Astrocyte of the hippocampus (primary cell): ENCODE measurements at regions not wholly inside any gene's neighbourhood (a gene's known extent, or its start where the extent isn't known, plus 50 kb on each side); places are given as distances from the start of the nearest gene placed in this dataset.
"Not testable (repeated sequence)": the region's sequence is repeated elsewhere in the genome, so short reads cannot be mapped to it uniquely, and the experiment has no call there.

Experiments
- DNase-seq: peaks from one replicate; pipeline ENCODE4 v3.0.0; 2011; ENCODE audit warnings: low read depth, low spot score

DNA sequence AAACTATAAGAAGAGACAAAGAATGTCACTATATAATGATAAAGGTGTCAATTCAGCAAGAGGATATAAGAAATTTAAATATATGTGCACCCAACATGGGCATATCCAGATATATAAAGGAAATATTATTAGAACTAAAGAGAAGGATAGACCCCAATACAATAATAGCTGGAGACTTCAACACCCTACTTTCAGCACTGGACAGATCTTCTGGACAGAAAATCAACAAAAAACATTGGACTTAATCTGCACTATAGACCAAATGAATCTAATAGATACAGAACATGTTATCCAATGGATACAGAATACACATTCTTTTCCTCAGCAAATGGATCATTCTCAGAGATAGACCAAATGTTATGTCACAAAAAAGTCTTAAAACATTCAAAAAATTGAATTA is 327.7 kb downstream of the PPP1R2C start:
- no peak for DNase-seq

- DNase-seq = no peak
Observed at GRCh38 chrX:42443267-42443666, 334.7 kb downstream of the PPP1R2C start.

DNA sequence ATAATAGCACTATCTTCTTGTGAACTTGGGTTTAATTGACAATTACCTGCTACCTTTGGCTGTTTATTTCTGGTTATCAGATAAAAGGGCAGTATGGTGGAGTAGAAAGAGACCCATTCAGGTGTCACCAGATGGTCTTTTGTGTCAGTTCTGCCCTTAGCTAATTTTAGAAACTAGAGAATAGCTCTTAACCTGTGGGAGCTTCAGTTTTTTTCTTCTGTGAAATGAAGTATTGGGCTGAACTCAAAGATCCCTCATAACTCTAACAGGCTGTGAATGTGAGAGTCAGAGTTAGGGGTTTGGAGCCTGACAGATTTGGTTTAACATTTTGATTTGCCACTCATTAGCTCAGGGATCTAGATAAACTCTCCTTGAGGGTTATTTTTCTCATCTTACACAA is 335.2 kb downstream of the PPP1R2C start:
- DNase-seq = no peak

- no peak for DNase-seq
Observed at GRCh38 chrX:42437211-42437610, 340.8 kb downstream of the PPP1R2C start.

DNA sequence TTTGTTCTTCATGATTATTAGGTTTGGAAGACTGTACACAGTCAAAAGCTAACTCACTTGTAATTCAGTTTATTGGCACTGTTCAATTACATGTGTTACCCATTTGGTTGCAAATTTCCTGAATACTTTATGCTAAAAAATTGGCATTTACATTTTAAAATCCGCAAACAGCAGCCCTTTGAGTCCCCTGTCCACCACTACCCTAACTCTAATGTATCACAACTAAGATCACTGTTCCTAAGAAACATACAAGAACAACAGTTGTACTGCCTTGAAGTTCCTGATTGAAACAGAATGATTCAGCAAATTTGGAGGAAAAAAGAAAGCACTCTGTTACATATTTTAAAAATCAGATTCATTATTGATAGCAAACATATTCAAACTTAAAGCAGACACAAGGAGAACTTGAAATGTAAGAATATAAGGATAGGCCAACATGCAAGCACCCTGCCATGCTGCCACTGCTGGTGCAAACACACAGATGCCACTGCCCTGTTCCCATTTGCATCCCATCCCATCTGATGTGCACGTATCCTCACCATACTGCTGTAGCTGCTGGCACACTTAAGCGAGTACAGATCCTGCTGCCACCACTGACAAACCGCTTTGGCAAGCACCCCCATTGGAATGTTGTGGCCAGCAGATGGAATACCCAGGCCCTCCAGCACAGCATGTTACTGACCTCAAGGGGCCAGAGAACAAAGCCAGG is 343.4 kb downstream of the PPP1R2C start:
- no peak for DNase-seq

DNA sequence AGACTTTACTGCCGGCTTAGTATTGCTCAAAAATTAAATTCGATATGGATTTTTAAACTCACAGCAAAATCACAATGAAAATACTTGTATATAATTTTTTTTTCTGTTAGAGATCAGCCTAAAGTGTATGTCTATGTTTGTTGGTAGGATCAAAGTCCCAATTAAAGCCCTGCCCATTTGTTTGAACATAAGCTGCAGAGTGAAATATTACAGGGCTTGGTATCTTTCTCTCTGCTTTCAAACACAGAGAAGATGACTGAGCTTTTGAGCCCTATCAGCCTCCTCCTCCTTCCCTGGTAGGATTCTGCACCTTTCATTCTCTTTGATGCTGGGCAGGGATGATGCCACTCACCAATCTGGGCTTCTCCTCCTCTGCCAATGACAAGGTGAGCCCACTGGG is 345.4 kb downstream of the PPP1R2C start:
- no peak for DNase-seq

GRCh38 chrX:42422961-42423360 is 355.0 kb downstream of the PPP1R2C start:
- DNase-seq = no peak

DNA sequence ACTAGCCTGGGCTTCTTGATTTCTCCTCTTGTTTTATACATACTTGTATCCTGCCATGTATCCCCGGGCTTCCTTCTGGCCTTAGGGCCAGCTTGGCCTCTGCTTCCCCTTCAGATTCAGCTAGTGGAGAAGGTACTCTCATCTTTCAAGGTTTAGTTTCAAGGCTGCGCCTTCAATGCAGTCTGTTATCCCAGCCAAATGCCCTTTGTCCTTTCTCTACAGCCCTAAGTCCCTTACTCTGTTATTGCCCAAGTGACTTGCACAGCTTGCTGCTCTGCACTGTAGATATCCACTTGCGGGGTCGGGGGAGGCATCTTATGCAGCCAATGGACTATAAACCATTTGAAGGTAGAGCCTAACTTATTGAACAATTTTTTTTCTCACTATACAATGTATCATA is 357.5 kb downstream of the PPP1R2C start:
- no peak for DNase-seq

DNA sequence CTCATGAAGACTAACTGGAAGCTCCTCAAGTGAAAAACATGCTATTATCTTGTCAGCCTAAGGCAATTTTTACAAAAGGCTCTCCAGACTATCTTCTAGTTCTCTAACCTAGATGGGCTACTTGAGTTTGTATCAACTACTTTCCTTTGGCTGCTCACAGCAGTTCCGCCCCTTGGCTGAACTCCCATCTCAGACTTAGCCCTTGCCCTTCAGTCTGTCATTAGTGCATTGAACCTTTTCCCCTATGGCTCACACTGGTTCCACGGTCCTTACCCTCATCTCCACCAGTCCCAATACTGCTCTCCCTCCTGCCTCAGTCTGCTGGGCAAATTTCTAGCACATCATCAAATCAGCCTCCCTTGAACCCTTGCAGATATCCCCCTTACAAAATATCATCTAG is 362.3 kb downstream of the PPP1R2C start:
- DNase-seq = no peak

DNA sequence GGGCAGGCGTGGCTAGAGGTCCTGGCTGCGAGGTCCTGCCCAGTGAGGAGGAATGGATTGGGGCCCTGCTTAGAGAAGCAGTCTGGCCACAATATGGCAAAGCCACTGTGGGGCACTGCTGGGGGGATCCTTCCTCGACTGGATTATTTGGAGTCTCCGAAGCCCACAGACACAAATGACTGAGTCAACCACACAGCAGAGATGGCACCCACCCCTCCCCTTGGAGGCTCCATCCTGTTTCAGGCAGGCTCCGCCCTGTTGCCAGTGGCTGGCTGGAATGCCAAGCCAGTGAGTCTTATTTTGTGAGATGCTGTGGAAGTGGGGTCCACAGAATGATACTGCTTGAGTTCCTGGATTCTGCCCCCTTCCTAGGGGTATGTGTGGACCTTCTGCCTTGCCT is 363.9 kb downstream of the PPP1R2C start:
- no peak for DNase-seq

DNA sequence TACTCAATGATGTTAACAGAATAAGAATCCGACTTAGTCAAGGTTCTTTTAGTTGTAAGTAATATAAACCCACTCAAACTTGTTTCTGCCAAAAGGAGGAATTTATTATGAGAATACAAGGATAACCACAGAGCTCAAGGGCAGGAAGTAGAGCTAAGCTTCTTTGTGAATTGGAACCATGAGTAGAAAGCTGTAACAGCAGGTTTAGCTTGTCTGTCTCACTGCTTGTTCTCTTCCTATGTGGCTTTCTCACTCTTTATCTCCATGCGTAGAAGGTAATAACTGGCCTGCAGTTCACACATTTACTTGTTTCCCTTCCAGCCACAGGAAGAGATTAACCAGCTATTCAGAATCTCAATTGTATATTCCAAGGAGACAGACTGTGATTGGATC is 378.3 kb downstream of the PPP1R2C start:
- no peak for DNase-seq

DNA sequence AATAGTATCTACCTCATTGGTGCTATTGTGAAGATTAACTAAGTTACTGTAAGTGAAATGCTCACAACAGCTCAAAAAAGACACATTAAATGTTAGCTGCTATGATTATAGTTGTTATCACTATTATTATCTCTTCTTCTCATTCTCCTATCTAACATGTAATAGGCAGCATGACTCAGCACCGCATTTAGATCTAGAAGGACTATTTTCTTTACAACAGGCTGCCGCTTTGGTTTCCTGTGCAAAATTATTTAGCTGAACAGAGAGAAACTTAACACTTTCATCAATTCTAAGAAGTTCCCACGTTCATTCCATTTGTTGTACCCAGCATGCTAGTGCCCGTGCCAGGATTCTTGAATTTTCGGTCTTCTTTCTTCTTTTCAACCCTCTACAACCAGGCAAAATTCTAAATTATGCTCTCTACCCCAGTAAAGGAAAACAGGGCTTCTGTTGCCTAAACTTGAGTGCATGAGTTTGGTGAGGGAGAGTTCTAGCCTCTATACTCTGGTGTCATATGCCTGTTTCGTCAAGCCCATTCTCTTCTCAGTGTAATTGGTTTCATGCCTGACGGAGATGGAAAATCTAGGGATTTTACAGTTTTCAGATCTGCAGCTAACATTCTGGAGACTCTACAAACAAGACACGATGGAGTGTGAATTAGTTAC is 378.9 kb downstream of the PPP1R2C start:
- DNase-seq = no peak

GRCh38 chrX:42396136-42396535 is 381.8 kb downstream of the PPP1R2C start:
- DNase-seq = no peak

DNA sequence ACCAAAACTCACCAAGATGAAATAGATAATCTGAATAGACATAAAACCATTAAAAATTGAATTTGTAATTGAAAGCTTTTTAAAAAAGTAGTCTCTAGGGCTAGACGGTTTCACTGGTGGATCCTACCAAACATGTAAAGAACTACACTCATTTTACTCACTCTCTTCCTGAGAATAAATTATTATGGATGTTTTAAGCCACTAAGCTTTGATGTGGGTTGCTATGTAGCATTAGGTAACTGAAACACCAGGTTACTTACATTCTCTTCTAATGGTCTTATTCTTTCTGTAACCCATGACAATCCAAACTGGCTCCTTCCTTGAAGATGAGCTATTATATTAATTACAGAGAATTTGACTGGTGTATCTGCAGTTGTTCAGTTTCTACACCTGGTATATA is 385.1 kb downstream of the PPP1R2C start:
- no peak for DNase-seq

DNA sequence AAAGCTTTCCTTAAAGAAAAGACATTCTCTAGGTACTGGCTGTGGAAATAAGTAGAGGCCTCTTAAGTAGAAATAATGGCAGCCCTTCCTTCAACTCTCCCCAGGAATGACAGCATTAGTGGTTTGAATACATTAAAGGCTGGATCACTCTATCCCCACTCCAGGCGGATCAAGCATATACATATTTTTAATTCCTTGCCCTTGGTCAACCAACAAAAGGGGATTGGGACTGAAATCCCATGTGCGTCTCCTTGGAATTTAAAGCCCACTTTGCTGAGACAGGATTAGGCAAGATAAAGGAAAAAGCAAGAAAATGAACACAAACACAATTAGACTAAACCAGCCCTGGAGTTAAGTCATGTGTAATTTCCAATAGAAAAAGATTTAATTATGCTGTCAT is 391.3 kb downstream of the PPP1R2C start:
- no peak for DNase-seq

DNA sequence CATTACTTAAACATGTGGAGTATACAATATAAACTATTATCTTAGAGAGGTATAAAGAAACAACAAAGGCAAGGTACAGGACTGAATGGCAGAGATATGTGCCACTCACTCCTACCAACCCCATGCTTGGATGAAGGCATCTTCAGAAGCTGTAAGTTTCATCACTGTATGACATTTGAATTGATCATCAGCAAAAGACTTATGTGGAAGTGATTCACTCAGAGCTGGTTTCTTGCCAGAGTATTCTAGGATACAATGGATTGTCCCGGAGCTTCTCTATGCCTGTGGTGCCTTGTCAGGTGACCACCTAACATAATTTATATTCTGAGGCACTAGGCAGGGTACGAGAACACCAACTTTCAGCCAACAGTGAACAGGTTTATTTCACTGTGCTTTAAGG is 392.2 kb downstream of the PPP1R2C start:
- DNase-seq = no peak

- DNase-seq = peak; percentile 39
Observed at GRCh38 chrX:42384956-42385355, 393.0 kb downstream of the PPP1R2C start.

DNA sequence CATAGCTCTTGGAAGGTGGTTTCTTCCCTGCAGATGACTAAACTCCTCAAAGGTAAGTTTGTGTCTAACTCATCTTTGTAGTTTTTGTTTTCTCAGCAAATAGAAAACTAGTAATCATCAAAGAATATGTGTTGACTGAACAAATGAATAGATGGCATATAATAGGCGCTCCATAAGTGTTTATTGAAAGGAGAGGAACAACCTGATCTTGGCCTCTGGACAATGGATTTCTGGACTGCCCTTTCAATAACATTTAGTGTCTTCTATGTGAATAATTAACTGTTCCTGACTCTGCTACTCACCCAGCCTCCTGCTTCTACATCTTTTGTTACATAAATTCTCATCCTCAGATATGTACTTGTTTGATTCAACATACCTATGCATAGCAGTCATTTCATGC is 399.1 kb downstream of the PPP1R2C start:
- no peak for DNase-seq

DNA sequence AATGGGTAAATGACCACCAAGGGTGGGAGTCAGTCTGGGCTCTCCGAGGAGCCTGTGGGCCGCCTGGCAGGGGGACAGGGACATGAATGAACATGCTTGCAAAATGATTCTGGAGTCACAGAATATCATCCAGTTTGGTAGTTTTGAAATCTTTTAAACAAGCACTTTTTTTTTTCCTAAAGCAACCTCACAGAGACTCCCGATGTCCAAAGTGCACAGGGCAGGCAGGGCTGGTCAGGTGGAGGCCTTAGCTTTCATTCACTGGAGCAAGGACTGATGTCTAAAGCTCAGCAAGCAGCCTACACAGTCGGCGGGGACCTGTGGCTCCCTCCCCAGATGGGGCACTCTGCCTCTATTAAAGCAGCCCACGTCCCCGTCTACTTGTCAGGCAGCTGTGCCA is 402.9 kb downstream of the PPP1R2C start:
- no peak for DNase-seq

DNA sequence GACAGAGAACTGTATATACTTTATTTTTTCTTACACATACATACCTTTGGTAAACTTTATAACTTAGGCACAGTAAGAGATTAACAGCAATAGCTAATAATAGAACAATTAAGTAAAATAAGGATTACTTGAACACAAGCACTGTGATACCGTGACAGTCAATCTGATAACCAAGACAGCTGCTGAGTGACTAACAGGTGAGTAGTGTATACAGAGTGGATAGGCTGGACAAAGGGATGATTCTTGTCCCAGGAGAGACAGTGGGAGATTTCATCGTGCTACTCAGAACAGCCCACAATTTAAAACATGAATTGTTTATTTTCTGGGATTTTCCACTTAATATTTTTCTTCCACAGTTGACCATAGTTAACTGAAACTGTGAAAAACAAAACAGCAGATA is 411.8 kb downstream of the PPP1R2C start:
- DNase-seq = no peak

DNA sequence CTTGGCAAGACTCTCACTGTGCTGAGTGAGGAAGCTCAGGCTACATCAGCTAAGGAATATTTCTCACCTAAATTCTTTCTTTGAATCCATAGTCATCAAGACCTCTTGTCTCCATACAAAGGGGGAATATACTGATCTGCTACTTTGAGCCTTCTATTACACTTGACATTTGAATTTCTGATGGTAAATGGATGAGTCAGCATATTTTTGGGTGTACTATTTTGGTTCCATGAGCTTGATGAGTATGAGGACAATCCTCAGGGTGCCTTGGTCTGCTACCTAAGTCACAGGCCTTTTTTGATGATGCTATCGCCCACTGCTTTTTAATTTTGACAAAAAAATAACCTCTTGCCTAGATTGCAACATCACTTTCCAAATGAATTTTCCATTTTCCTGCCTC is 415.7 kb downstream of the PPP1R2C start:
- DNase-seq = no peak

- not testable (repeated sequence) for DNase-seq
Observed at GRCh38 chrX:42342981-42343380, 419.6 kb upstream of the CASK start.
